Fibroblast of lung (primary cell): ENCODE measurements at regions not wholly inside any gene's neighbourhood (a gene's known extent, or its start where the extent isn't known, plus 50 kb on each side); places are given as distances from the start of the nearest gene placed in this dataset.

Source experiments
- DNase-seq, 2 donors: peaks; one replicate each; pipeline versions ENCODE4 v3.0.0 to v3.0.0-alpha.2; 2010; ENCODE audit warnings: low read depth in 2 of 2
- H2AFZ ChIP-seq: 2 replicates; pipeline ENCODE4 v1.5.1; 2012; ENCODE audit warnings: low read length, control low read depth, inconsistent platforms
- H3K27ac ChIP-seq: 2 replicates; pipeline ENCODE4 v1.5.1; 2011; ENCODE audit warnings: low read length, control low read depth; ENCODE audit not compliant: insufficient read depth
- H3K27me3 ChIP-seq: 2 replicates; pipeline ENCODE4 v1.5.1; 2011; ENCODE audit warnings: mild to moderate bottlenecking, low read length; ENCODE audit not compliant: control insufficient read depth, insufficient read depth
- H3K36me3 ChIP-seq: 2 replicates; pipeline ENCODE4 v1.5.1; 2011; ENCODE audit warnings: low read length; ENCODE audit not compliant: control insufficient read depth, insufficient read depth
- H3K4me1 ChIP-seq: 2 replicates; pipeline ENCODE4 v1.5.1; 2011; ENCODE audit warnings: low read length; ENCODE audit not compliant: control insufficient read depth, insufficient read depth; ENCODE audit errors: extremely low read depth
- H3K4me2 ChIP-seq: 2 replicates; pipeline ENCODE4 v1.5.1; 2011; ENCODE audit warnings: low read length, control low read depth; ENCODE audit not compliant: insufficient read depth; ENCODE audit errors: extremely low read depth
- H3K4me3 ChIP-seq, 4 experiments: fragments of 200-600 bp in 1 of 4; sonication (generic) in 1 of 4; replicated peaks in 1 of 4; 2 replicates each; pipeline ENCODE4 v1.5.1; 2011 to 2016; ENCODE audit warnings: low read length in 4 of 4, low read depth in 3 of 4, mild to moderate bottlenecking in 3 of 4, control low read depth in 2 of 4, inconsistent platforms in 1 of 4, mixed read lengths in 1 of 4; ENCODE audit not compliant: insufficient read depth in 1 of 4; ENCODE audit errors: control extremely low read depth in 1 of 4
- H3K79me2 ChIP-seq: 2 replicates; pipeline ENCODE4 v1.5.1; 2012; ENCODE audit warnings: mild to moderate bottlenecking, low read length, inconsistent platforms; ENCODE audit not compliant: control insufficient read depth, insufficient read depth
- H3K9ac ChIP-seq: 2 replicates; pipeline ENCODE4 v1.5.1; 2011; ENCODE audit warnings: mild to moderate bottlenecking, low read length, control low read depth; ENCODE audit not compliant: insufficient read depth
- H3K9me3 ChIP-seq: 2 replicates; pipeline ENCODE4 v1.5.1; 2012; ENCODE audit warnings: low read depth, low read length; ENCODE audit not compliant: control insufficient read depth, insufficient read depth
- H4K20me1 ChIP-seq: 2 replicates; pipeline ENCODE4 v1.5.1; 2011; ENCODE audit warnings: low read length; ENCODE audit not compliant: control insufficient read depth, insufficient read depth; ENCODE audit errors: extremely low read depth
- CTCF ChIP-seq, 2 donors: IDR thresholded peaks in 1 of 2; conservative IDR thresholded peaks in 1 of 2; 1 replicate in 1 of 2; 2 replicates in 1 of 2; pipeline ENCODE4 v1.5.1; 2011 to 2012; ENCODE audit warnings: low read length in 2 of 2, control low read depth in 1 of 2, inconsistent platforms in 1 of 2, low read depth in 1 of 2, mild to moderate bottlenecking in 1 of 2
- EZH2 ChIP-seq: IDR thresholded peaks from 2 replicates; pipeline ENCODE4 v1.5.1; 2012; ENCODE audit warnings: low read length, control low read depth, mild to moderate bottlenecking; ENCODE audit errors: missing control alignments

- no peaks in the 10 kb centered on the region for H3K27me3 ChIP-seq
- H3K4me2 ChIP-seq = no peak overlapping the region
- H3K36me3 ChIP-seq = no peaks in the 10 kb centered on the region
- no peak overlapping the region for H2AFZ ChIP-seq
- H3K9ac ChIP-seq = no peak overlapping the region
- H3K27ac ChIP-seq = no peak overlapping the region
- no peak for DNase-seq
- H3K9me3 ChIP-seq = no peaks in the 10 kb centered on the region
- H3K4me1 ChIP-seq = no peaks in the 10 kb centered on the region
- no peak overlapping the region for H3K4me3 ChIP-seq
- no peak for TF ChIP-seq EZH2
- TF ChIP-seq CTCF (conservative IDR thresholded peaks at IDR 0.05 in 1 of 2, IDR thresholded peaks at IDR 0.05 in 1 of 2; ENCODE audit: low read depth in 1 of 2, low read length in 2 of 2) = no peak
- no peaks in the 10 kb centered on the region for H4K20me1 ChIP-seq
- no peaks in the 10 kb centered on the region for H3K79me2 ChIP-seq
These were observed 67.8 kb upstream of the PPP2R2D start for GRCh38 chr10:131833013-131833412.

DNA sequence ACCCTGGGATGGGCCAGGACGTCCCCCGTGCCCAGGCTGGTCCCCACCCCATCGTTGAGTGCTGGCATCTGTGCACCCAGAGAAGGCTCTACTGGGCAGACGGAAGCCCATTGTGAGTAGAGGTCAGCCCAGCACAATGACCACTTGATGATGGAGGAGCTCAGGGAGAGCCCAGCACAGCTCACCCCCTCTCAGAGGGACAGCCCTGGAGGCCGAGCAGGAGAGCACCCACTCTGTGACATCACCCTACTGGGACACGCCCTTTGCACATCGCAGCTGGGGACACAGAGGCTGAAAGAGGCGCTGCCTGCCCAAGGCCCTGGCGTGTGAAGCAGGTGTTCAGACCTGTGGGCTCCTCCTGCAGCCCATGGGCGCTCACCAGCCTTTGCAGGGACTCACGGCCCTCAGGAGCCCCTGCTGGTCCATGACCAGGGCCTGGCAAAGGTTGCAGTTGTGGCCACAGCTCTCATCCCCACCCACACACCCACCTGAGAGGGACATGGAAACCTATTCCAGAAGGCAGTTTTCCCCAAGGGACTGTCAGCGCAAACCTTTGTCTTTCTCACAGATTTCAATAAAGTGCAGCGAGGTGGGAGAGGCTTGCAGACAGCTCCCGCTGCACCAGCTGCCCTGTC is 67.2 kb upstream of the PPP2R2D start:
- TF ChIP-seq EZH2 (no peak), CTCF (conservative IDR thresholded peaks at IDR 0.05 in 1 of 2, IDR thresholded peaks at IDR 0.05 in 1 of 2; ENCODE audit: low read depth in 1 of 2, low read length in 2 of 2) (no peak)
- no peaks in the 10 kb centered on the region for H3K9me3 ChIP-seq

DNA sequence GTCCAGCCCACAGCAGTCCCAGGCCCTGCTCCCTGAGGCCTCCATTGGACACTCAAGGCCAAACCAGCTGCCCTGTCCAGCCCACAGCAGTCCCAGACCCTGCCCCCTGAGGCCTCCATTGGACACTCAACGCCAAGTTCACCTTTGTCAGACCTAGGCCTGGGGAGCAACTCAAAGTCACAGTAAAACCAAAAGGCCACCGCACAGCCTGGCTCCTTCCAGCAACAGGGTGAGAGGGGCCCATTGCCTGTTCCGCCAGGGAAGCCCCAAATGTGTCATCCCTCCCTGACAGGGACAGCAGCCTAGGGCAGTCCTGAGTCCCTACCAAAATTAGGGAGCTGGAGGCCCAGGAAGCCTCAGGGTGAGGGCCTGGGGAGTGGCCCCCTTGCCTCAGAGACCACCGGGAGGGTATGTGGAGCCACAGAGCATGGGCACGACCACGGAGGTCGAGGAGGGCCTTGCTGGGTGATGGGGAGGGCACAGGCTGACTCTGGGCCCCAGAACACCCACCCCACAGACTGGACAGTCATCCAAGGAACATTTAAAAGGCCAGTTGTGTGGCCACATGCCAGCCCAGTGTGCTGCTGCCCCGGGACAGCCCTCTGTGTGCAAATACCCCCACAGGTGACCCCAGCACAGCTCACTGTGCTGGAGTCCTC is 66.5 kb upstream of the PPP2R2D start:
- no peak overlapping the region for H3K4me3 ChIP-seq
- H3K27me3 ChIP-seq = no peaks in the 10 kb centered on the region
- no peaks in the 10 kb centered on the region for H3K9me3 ChIP-seq
- H2AFZ ChIP-seq = no peak overlapping the region
- H3K9ac ChIP-seq = no peak overlapping the region
- TF ChIP-seq EZH2 (no peak), CTCF (conservative IDR thresholded peaks at IDR 0.05 in 1 of 2, IDR thresholded peaks at IDR 0.05 in 1 of 2; ENCODE audit: low read depth in 1 of 2, low read length in 2 of 2) (no peak)
- no peaks in the 10 kb centered on the region for H3K4me1 ChIP-seq
- no peaks in the 10 kb centered on the region for H3K79me2 ChIP-seq
- no peak overlapping the region for H3K27ac ChIP-seq
- no peaks in the 10 kb centered on the region for H3K36me3 ChIP-seq
- H3K4me2 ChIP-seq = no peak overlapping the region
- H4K20me1 ChIP-seq = no peaks in the 10 kb centered on the region
- DNase-seq = no peak

More for the DNA sequence above, 67.2 kb upstream of the PPP2R2D start:
- Histone ChIP-seq H3K4me3 (no peak overlapping the region), H4K20me1 (no peaks in the 10 kb centered on the region), H3K4me1 (no peaks in the 10 kb centered on the region), H3K36me3 (no peaks in the 10 kb centered on the region), H3K79me2 (no peaks in the 10 kb centered on the region), H3K4me2 (no peak overlapping the region), H3K9ac (no peak overlapping the region), H3K27me3 (no peaks in the 10 kb centered on the region), H2AFZ (no peak overlapping the region), H3K27ac (no peak overlapping the region)
- DNase-seq = no peak
